ENCODE measurements at regions not wholly inside any gene's neighbourhood (a gene's known extent, or its start where the extent isn't known, plus 50 kb on each side); places are given as distances from the start of the nearest gene placed in this dataset.

DNA sequence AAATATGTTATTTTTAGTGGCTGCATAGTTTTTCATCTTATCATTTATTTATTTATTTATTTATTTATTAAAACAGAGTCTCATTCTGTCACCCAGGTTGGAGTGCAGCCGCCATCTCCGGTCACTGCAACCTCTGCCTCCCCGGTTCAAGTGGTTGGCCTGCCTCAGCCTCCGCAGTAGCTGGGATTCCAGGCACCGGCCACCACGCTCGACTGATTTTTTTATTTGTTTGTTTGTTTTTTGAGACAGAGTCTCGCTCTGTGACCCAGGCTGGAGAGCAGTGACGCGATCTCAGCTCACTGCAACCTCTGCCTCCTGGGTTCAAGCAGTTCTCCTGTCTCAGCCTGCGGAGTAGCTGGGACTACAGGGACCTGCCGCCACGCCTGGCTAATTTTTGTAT, 262.9 kb upstream of the DDI1 start:
- Histone ChIP-seq H3K79me2 (ENCODE audit: control insufficient read depth, insufficient read depth, low read length) (no peaks in the 10 kb centered on the region), H4K20me1 (ENCODE audit: control insufficient read depth, extremely low read depth, insufficient read depth, low read length) (no peaks in the 10 kb centered on the region), H3K4me1 (ENCODE audit: control insufficient read depth, extremely low read depth, insufficient read depth, low read length) (no peaks in the 10 kb centered on the region), H2AFZ (ENCODE audit: low read length) (no peak overlapping the region), H3K4me2 (ENCODE audit: extremely low read depth, insufficient read depth, low read length) (no peak overlapping the region), H3K9ac (ENCODE audit: insufficient read depth, low read length) (no peak overlapping the region), H3K27me3 (ENCODE audit: control insufficient read depth, insufficient read depth, low read length) (no peaks in the 10 kb centered on the region), H3K4me3 (replicated peaks in 1 of 4; ENCODE audit: control extremely low read depth in 1 of 4, insufficient read depth in 1 of 4, low read depth in 3 of 4, low read length in 4 of 4) (no peak overlapping the region), H3K9me3 (ENCODE audit: control insufficient read depth, insufficient read depth, low read depth, low read length) (no peaks in the 10 kb centered on the region), H3K27ac (ENCODE audit: insufficient read depth, low read length) (no peak overlapping the region), H3K36me3 (ENCODE audit: control insufficient read depth, insufficient read depth, low read length) (no peaks in the 10 kb centered on the region)
- TF ChIP-seq EZH2 (IDR thresholded peaks at IDR 0.05; ENCODE audit: low read length, missing control alignments), result no peak
- TF ChIP-seq, protein P1, sequence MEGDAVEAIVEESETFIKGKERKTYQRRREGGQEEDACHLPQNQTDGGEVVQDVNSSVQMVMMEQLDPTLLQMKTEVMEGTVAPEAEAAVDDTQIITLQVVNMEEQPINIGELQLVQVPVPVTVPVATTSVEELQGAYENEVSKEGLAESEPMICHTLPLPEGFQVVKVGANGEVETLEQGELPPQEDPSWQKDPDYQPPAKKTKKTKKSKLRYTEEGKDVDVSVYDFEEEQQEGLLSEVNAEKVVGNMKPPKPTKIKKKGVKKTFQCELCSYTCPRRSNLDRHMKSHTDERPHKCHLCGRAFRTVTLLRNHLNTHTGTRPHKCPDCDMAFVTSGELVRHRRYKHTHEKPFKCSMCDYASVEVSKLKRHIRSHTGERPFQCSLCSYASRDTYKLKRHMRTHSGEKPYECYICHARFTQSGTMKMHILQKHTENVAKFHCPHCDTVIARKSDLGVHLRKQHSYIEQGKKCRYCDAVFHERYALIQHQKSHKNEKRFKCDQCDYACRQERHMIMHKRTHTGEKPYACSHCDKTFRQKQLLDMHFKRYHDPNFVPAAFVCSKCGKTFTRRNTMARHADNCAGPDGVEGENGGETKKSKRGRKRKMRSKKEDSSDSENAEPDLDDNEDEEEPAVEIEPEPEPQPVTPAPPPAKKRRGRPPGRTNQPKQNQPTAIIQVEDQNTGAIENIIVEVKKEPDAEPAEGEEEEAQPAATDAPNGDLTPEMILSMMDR (conservative IDR thresholded peaks at IDR 0.05 in 1 of 2, IDR thresholded peaks at IDR 0.05 in 1 of 2; ENCODE audit: low read depth in 1 of 2, low read length in 2 of 2), result no peak
- no peak for DNase-seq (ENCODE audit: low read depth in 2 of 2)

GRCh38 chr11:103779054-103779453, 257.4 kb upstream of the DDI1 start:
- Histone ChIP-seq H3K4me3 (replicated peaks in 1 of 4; ENCODE audit: control extremely low read depth in 1 of 4, insufficient read depth in 1 of 4, low read depth in 3 of 4, low read length in 4 of 4) (no peak overlapping the region), H3K27me3 (ENCODE audit: control insufficient read depth, insufficient read depth, low read length) (no peaks in the 10 kb centered on the region), H3K27ac (ENCODE audit: insufficient read depth, low read length) (no peak overlapping the region), H3K9ac (ENCODE audit: insufficient read depth, low read length) (no peak overlapping the region), H3K79me2 (ENCODE audit: control insufficient read depth, insufficient read depth, low read length) (no peaks in the 10 kb centered on the region), H4K20me1 (ENCODE audit: control insufficient read depth, extremely low read depth, insufficient read depth, low read length) (no peaks in the 10 kb centered on the region), H3K4me2 (ENCODE audit: extremely low read depth, insufficient read depth, low read length) (no peak overlapping the region), H3K36me3 (ENCODE audit: control insufficient read depth, insufficient read depth, low read length) (no peaks in the 10 kb centered on the region), H2AFZ (ENCODE audit: low read length) (no peak overlapping the region), H3K4me1 (ENCODE audit: control insufficient read depth, extremely low read depth, insufficient read depth, low read length) (no peaks in the 10 kb centered on the region), H3K9me3 (ENCODE audit: control insufficient read depth, insufficient read depth, low read depth, low read length) (no peaks in the 10 kb centered on the region)
- DNase-seq (ENCODE audit: low read depth in 2 of 2), result peak in 1 of 2 donors; percentile 49
- TF ChIP-seq, protein P1 (conservative IDR thresholded peaks at IDR 0.05 in 1 of 2, IDR thresholded peaks at IDR 0.05 in 1 of 2; ENCODE audit: low read depth in 1 of 2, low read length in 2 of 2), result no peak
- no peak for TF ChIP-seq EZH2 (IDR thresholded peaks at IDR 0.05; ENCODE audit: low read length, missing control alignments)

DNA sequence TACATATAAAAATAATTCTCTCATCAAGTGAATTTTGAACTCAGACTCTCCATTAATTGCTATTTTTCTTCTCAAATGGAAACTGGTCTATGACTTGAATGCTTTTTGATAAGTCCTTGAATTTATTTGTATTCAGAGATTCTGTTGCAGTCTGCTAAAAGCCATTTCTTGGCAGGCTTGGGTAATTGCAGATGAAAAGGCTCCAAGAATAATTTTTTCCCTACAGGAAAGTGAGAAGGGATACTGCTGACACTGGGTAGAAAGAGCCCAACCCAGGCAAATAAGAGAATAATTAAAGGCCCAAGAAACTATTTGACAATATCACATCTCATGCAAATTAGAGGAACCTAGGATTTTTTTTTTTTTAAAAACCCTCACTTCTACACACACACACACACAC, 246.5 kb upstream of the DDI1 start:
- Histone ChIP-seq H3K4me2 (ENCODE audit: extremely low read depth, insufficient read depth, low read length) (no peak overlapping the region), H3K36me3 (ENCODE audit: control insufficient read depth, insufficient read depth, low read length) (no peaks in the 10 kb centered on the region), H3K79me2 (ENCODE audit: control insufficient read depth, insufficient read depth, low read length) (no peaks in the 10 kb centered on the region), H3K4me1 (ENCODE audit: control insufficient read depth, extremely low read depth, insufficient read depth, low read length) (no peaks in the 10 kb centered on the region), H3K27ac (ENCODE audit: insufficient read depth, low read length) (no peak overlapping the region), H3K9ac (ENCODE audit: insufficient read depth, low read length) (no peak overlapping the region), H2AFZ (ENCODE audit: low read length) (no peak overlapping the region), H4K20me1 (ENCODE audit: control insufficient read depth, extremely low read depth, insufficient read depth, low read length) (no peaks in the 10 kb centered on the region), H3K9me3 (ENCODE audit: control insufficient read depth, insufficient read depth, low read depth, low read length) (no peaks in the 10 kb centered on the region), H3K4me3 (replicated peaks in 1 of 4; ENCODE audit: control extremely low read depth in 1 of 4, insufficient read depth in 1 of 4, low read depth in 3 of 4, low read length in 4 of 4) (no peak overlapping the region), H3K27me3 (ENCODE audit: control insufficient read depth, insufficient read depth, low read length) (no peaks in the 10 kb centered on the region)
- TF ChIP-seq, protein P1 (conservative IDR thresholded peaks at IDR 0.05 in 1 of 2, IDR thresholded peaks at IDR 0.05 in 1 of 2; ENCODE audit: low read depth in 1 of 2, low read length in 2 of 2), result no peak
- no peak for TF ChIP-seq EZH2 (IDR thresholded peaks at IDR 0.05; ENCODE audit: low read length, missing control alignments)
- no peak for DNase-seq (ENCODE audit: low read depth in 2 of 2)
